ENCODE measurements at regions not wholly inside any gene's neighbourhood (a gene's known extent, or its start where the extent isn't known, plus 50 kb on each side); places are given as distances from the start of the nearest gene placed in this dataset.

DNA sequence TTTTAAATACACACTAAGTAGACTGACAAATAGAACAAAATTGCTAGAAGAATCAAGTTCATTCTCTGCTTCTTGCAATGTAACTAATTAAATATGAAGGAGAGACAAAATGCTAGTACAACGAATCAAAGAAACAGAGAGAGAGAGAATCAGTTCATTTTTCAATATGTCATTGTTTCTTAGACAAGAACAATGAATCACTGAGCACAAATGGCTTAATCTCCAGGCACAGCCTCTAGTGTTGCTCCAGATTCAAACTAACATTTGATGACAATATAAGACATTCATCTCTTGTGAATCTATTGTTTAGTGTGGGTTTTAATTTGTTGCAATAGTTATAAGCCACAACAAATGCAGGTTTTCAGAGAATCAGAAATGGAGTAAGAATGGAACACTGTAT, 357.4 kb upstream of the TMEM229A start:
- Histone ChIP-seq H3K27me3 (no peaks in the 10 kb centered on the region), H3K4me1 (no peaks in the 10 kb centered on the region), H3K27ac (no peak overlapping the region), H3K36me3 (no peaks in the 10 kb centered on the region), H3K9me3 (no peaks in the 10 kb centered on the region), H3K4me3 (no peak overlapping the region)
- TF ChIP-seq POLR2AphosphoS5 (IDR thresholded peaks at IDR 0.05) (no peak), POLR2A (IDR thresholded peaks at IDR 0.05) (no peak), EP300 (IDR thresholded peaks at IDR 0.05) (no peak)
- TF ChIP-seq, protein P1, sequence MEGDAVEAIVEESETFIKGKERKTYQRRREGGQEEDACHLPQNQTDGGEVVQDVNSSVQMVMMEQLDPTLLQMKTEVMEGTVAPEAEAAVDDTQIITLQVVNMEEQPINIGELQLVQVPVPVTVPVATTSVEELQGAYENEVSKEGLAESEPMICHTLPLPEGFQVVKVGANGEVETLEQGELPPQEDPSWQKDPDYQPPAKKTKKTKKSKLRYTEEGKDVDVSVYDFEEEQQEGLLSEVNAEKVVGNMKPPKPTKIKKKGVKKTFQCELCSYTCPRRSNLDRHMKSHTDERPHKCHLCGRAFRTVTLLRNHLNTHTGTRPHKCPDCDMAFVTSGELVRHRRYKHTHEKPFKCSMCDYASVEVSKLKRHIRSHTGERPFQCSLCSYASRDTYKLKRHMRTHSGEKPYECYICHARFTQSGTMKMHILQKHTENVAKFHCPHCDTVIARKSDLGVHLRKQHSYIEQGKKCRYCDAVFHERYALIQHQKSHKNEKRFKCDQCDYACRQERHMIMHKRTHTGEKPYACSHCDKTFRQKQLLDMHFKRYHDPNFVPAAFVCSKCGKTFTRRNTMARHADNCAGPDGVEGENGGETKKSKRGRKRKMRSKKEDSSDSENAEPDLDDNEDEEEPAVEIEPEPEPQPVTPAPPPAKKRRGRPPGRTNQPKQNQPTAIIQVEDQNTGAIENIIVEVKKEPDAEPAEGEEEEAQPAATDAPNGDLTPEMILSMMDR (IDR thresholded peaks at IDR 0.05): no peak
- DNase-seq (ENCODE audit: low spot score in 2 of 2): no peak
- 43% methylated on average over 1 of the region's 1 CpG for WGBS

DNA sequence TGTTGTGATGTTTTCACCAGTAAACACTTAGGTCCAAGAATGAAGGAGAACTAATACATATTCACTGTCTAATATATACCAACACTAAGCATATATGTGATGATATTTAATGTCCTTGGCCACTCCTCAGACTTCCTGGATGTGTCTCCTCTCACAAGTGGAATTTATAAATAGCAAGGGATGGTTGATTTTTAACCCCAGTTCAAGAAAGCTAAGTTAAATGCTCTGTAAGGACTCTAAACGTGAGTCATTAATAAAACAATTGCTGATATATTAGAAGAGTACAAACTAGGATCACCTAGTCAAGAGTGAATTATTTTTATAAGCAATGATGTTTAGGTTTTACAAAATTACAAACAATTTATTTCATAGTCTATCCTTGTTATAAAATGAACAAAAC, 355.9 kb upstream of the TMEM229A start:
- H3K36me3 ChIP-seq: no peaks in the 10 kb centered on the region
- H3K4me1 ChIP-seq: no peaks in the 10 kb centered on the region
- TF ChIP-seq POLR2AphosphoS5 (IDR thresholded peaks at IDR 0.05) (no peak), EP300 (IDR thresholded peaks at IDR 0.05) (no peak), POLR2A (IDR thresholded peaks at IDR 0.05) (no peak)
- TF ChIP-seq, protein P1 (IDR thresholded peaks at IDR 0.05): no peak
- H3K4me3 ChIP-seq: no peak overlapping the region
- no peaks in the 10 kb centered on the region for H3K9me3 ChIP-seq
- H3K27me3 ChIP-seq: no peaks in the 10 kb centered on the region
- DNase-seq (ENCODE audit: low spot score in 2 of 2): no peak
- 69% methylated on average over 1 of the region's 1 CpG for WGBS
- no peak overlapping the region for H3K27ac ChIP-seq

DNA sequence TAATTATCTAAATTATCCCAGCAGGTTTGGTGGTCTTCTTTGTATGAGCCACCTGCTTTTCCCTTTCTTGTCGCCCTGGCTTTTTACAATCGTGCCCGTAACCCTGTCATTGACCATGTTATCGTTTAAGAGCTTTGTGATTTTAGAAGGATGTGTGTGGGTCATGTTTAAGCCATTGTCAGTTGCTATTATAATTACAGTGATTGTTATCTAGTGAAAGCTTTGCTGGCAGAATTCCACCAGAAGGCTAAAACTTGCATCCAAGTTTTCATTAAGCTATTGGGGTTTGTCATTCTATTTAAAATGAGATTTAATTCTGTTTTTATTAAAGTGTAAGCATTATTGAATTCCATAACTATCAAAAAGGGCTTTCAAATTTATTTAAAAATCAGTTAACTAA, 354.2 kb upstream of the TMEM229A start:
- 81% methylated on average over 4 of the region's 4 CpGs for WGBS
- no peak overlapping the region for H3K4me3 ChIP-seq
- no peaks in the 10 kb centered on the region for H3K9me3 ChIP-seq
- no peaks in the 10 kb centered on the region for H3K36me3 ChIP-seq
- DNase-seq (ENCODE audit: low spot score in 2 of 2): no peak
- no peaks in the 10 kb centered on the region for H3K4me1 ChIP-seq
- no peaks in the 10 kb centered on the region for H3K27me3 ChIP-seq
- TF ChIP-seq POLR2A (IDR thresholded peaks at IDR 0.05) (no peak), POLR2AphosphoS5 (IDR thresholded peaks at IDR 0.05) (no peak), EP300 (IDR thresholded peaks at IDR 0.05) (no peak)
- TF ChIP-seq, protein P1 (IDR thresholded peaks at IDR 0.05): no peak
- H3K27ac ChIP-seq: no peak overlapping the region

DNA sequence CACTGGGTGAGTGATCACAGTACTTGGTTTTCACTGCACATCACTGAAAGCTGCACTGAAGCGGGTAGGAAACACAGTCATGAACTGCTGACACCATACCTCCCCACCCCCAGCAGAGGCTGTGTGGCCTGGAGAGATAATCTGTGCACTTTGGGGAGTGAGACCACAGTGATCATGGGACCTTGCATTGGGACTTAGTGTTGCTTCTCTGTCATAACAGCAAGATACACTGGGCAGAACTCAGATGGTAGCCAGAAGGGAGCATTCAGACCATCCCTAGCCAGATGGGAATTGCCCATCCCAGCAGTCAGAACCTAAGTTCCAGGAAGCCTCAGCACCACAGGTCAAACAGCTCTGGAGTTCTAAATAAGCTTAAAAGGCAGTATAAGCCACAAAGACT, 346.4 kb upstream of the TMEM229A start:
- H3K4me3 ChIP-seq: no peak overlapping the region

DNA sequence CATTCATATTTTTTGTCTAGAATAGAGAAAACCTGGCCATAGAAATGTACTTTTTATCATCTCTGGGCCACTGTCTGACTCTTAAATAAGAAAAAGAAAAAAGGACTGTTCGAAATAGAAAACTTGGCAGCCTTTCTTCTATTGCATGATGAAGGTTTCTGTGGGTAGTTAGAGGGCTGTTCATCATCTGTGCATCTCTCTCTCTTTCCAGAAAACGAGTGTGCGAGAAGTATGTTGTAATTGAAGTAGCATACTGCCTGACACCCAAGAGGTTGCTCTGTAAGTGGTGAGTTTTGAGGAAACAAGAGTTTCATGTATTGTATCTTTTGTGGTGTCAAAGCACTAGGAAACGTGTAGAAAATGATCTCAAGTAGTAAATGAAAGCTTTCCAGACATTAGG, 343.2 kb upstream of the TMEM229A start:
- DNase-seq (ENCODE audit: low spot score in 2 of 2): no peak
- TF ChIP-seq, protein P1 (IDR thresholded peaks at IDR 0.05): no peak
- TF ChIP-seq POLR2AphosphoS5 (IDR thresholded peaks at IDR 0.05): no peak
- WGBS: 42% methylated on average over 4 of the region's 4 CpGs

More for the DNA sequence above, 346.4 kb upstream of the TMEM229A start:
- Histone ChIP-seq H3K36me3 (no peaks in the 10 kb centered on the region), H3K4me1 (no peaks in the 10 kb centered on the region), H3K27ac (no peak overlapping the region), H3K9me3 (no peaks in the 10 kb centered on the region), H3K27me3 (no peaks in the 10 kb centered on the region)
- TF ChIP-seq, protein P1 (IDR thresholded peaks at IDR 0.05): no peak
- TF ChIP-seq POLR2A (IDR thresholded peaks at IDR 0.05) (no peak), EP300 (IDR thresholded peaks at IDR 0.05) (no peak), POLR2AphosphoS5 (IDR thresholded peaks at IDR 0.05) (no peak)
- DNase-seq (ENCODE audit: low spot score in 2 of 2): no peak
- WGBS: 100% methylated on average over 1 of the region's 1 CpG

More for the DNA sequence above, 343.2 kb upstream of the TMEM229A start:
- H3K4me1 ChIP-seq: no peaks in the 10 kb centered on the region
- H3K27ac ChIP-seq: no peak overlapping the region
- no peak overlapping the region for H3K4me3 ChIP-seq
- H3K27me3 ChIP-seq: no peaks in the 10 kb centered on the region
- no peaks in the 10 kb centered on the region for H3K36me3 ChIP-seq
- H3K9me3 ChIP-seq: no peaks in the 10 kb centered on the region

All from suprapubic skin (tissue), 4 donors.